GM18861 (cell line): ENCODE measurements at regions not wholly inside any gene's neighbourhood (a gene's known extent, or its start where the extent isn't known, plus 50 kb on each side); places are given as distances from the start of the nearest gene placed in this dataset.

Source experiments
- ATAC-seq: cut with Tn5 transposase; IDR thresholded peaks from one replicate; pipeline ENCODE4 v1.9.1; 2021; ENCODE audit not compliant: unreplicated experiment

DNA sequence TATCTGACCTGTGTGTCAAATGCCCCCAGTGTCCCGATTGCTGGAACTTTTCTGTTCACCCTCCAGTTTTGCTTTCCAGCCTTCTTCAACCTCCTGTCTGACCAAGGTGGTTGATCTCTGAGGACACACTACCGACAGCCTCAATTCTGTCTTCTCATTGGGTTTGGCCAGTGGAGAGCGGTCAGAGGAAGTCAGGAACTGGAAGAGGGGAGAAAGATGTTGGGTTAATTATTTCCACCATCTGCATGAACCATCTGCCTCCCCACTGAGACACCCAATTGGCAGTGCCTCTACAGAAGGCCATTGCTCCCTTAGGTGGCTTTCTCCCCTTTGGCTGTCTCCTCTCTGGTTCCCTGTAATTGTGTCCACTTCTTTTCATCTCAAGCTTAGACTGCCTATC lies 154.3 kb upstream of the RAI14 start:
- no peak for ATAC-seq

DNA sequence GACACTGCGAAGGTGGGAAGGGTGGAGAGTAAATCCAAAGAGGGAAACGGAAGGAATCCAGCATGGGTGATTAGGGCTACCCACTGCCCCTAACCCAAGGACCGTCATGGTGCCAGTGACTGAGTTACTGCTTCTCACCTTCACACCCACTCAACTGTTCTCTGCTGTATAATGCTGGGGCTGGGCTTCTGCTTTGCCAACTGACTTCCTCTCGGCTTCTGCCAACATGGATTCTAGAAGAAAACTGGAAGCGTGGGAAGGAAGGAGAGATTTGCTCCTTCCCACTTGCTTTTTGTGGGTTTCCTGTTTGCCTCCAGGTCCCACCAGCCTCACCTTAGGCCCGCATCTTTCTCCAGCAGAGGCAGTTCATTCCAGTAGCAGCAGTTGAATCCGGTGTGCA lies 153.5 kb upstream of the RAI14 start:
- ATAC-seq: no peak

DNA sequence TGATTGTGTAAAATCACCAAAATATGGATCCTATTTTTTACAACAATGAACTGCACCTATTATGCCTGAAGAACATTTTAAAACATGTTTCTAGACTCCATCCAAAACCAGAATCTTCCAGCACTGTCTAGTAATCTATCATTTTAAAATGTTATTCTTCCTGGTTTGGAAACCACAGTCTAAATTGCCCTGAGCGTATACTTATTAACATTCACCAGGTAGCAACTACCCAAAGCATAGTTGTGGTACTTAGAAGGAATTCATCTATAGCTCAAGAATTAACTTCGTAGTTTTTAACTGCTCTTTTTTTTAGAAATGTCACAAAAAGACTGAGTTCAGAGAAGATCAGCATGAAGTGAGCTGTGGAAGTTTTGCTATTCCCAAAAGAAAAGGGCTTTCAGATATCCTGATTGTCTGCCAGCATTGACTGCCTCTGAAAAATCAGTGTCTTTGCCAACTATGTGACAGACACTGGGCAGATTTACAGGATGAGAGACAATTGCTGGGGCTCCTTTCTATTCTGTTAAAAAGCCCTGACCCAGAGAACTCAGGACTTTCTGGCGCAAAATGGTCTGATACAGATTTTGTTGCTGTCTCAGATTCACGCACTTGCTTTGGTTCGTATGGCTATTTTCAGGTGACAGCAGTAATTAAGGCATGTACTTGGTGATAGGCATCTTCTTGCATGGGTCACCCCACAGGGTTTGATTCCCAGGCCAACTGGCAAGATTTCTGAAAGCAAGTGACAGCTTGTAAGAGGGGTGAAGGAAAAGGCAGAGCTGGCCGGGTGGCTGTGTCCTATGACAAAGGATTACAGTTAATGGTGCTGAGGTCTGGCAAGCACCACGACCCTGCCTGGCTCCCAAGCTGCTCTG lies 152.5 kb upstream of the RAI14 start:
- no peak for ATAC-seq

DNA sequence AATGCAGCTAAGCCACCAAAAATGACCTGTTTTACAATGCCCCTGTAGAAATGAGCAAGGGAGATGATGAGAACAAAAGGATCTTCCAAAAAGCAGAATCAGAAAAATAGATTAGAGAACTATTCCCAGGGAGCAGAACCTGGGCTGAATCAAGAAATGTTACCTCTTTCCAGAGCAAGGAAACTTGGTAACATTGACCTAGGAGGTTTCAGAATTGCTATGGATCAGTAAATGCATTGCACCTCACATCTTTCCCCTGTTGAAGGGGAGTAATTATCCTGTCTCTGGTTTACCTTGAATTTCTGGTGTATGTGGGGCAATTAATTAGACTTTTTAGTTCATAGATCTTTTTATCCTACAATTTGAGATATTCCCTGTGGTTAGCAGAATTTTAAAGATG lies 151.2 kb upstream of the RAI14 start:
- no peak for ATAC-seq

DNA sequence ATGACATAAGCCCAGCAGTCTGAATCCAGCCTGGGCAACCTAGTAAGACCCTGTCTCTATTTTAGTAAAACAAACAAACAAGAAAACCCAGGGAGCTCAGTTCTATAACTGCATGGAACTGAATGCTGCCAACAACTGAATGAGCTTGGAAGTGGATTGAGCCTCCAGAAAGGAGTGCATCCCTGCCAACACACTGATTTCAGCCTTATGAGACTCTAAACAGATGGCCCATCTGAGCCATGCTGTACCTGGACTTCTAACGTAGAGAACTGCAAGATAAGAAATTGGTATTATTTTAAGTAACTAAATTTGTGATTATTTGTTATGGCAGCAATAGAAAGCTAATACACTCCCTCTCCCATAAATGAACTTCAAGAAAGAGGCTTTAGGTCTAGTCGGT lies 150.4 kb upstream of the RAI14 start:
- ATAC-seq: no peak

DNA sequence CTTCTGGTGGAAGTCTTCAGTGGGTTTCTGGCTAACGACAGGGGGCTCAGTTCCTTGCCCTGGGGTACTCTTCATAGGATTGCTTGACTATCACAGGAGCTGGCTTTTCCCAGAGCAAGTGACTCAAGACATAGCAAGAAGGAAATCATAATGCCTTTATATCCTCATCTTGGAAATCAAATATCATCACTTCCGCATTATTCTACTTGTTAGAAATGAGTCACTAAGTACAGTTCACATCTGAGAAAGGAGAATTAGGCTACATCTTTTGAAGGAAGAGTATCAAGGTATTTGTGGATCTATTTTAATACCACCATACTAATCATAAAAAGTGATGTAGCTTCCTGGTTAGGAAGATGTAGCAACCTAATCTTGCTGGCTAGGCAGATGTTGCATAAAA lies 148.2 kb upstream of the RAI14 start:
- no peak for ATAC-seq

DNA sequence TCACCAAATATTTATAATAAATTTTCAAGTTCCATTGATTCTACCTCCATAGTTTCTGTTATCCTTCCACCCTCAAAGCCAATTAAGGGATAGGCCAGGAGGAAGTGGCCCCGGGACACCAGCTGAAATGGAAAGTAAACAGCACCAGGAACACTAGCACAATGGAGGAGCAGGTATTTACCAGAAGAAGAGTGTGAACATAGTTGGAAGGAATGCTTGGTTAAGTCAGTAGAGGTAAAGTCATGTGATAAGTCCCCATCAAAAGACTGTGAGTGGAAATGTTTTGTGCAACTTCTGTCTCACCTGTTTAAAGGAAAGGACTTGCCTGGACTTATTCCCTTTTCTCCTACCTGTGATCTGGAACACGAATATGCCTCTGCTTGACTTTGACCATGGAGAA lies 146.7 kb upstream of the RAI14 start:
- no peak for ATAC-seq

DNA sequence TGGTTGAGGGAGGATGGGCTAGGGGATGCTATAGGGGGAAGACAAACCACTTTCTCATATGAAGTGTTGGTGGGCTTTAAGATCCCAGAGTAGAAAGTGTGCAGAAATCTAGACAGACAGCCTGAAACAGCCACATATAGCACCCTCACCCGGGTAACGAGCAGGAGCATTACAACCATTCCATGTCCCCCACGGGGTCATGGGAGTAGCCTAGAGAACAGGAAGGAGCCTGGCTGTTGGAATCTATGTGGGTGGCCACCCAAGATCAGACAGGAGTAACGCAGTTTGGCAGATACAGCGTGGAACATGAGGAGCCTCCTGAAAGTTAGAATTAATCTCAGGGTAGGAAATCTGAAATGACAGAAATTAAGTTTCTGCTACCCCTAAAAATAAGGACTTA lies 146.1 kb upstream of the RAI14 start:
- no peak for ATAC-seq

DNA sequence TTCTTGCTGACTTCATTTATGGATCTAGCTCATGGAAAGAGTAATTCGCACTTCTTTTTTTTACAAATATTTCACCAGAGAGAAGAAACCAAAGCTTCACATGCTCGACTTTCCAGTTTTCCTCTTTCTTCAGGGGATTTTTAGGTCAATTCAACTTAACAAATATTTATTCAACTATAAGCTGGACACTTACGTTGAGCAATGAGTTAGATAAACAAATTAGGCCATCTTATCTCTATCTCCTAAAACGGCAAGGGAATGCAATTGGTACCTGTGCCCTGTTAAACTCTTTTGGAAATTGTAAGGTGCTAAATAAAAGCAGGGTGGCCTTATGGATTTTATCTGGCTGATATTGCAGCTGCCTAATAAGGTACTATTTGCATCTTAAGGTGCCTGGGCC lies 145.1 kb upstream of the RAI14 start:
- no peak for ATAC-seq

DNA sequence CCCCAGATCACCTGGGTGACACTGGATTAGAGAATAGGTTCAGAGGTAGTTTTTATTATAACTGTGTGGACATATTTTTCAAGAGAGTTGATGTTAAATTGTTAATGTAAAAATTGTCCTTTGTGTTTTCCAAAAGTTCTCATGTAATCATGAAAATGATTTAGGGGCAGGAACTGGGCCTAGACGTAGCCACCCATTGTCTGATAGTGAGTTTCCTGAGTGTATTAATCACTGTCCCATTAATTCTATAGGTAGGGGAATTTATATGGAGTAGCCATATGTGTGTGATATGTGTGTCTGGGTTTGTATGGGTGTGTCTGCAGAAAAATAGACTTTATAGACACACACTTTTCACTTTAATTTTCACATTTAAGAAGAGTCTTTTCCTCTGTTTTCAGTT lies 144.6 kb upstream of the RAI14 start:
- ATAC-seq: no peak

DNA sequence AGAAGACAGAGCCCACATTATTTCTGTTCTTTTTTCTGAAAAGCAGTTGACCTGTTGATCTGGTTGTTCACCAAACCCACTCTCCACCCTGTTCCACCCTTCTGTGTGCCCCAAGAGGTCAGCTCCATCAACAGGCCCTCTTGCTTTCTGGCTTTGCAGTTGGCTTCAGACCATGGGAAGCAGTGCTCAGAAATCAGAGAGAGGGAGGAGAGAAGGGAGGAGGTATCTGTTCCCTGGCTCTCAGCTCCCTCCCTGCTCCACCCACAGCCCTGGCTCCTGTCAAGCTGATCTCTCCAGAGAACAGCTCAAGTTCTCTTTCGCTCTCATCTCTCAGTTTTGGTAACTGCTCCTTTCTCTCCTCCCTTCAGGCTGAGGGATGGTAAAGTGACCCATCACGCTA lies 144.2 kb upstream of the RAI14 start:
- ATAC-seq: no peak

DNA sequence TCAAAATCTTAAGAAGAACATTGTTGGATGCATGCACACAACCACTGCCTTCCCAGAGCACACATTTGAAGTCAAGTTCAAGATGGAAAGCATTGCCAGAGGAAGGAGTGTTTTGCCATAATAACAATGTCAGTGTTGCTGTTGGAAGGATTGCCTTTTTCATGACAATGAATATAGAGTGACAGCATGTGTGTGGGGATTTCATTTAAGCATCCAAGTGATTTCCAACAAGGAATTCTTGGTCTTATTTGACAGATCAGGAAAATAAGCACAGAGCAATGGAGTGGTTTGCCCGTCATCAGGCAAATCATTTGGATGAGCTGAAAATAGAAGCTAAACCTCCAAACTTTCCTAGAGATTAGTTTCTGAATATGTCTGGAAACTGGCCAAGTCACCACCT lies 140.0 kb upstream of the RAI14 start:
- no peak for ATAC-seq

DNA sequence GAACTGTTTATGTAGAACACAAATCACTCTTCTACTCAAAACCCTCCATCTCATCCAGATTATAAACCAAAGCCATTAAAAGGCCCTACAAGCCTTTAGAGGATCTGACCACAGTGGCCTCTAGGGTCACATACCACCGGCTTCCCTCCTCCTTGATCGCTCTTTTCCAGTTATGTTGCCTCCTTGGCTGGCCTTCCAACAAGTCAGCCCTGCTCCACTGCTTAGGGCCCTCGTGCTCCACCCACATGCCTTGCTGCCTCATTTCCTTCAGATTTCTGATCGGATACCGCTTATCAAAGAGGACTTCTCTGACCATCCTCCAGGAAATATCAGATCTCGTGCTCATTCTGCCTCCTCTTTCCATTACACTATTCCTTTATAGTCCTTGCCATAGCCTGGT lies 139.4 kb upstream of the RAI14 start:
- no peak for ATAC-seq

DNA sequence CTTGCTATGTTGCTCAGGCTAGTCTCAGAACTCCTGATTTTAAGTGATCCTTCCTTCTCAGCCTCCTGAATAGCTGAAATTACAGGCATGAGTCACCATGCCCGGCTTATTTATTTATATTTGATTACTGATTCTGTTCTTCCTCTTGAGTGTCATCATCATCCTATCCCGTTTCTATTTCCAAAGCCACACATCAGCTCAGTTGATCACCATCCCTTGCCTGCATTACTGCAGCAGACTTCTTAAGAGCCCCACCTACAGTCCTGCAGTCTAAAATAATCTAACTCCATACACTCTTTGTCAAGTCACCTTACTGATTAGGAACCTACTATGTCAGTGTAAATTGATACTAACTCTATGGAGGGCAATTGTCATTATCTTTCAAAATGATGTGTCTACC lies 138.9 kb upstream of the RAI14 start:
- no peak for ATAC-seq

DNA sequence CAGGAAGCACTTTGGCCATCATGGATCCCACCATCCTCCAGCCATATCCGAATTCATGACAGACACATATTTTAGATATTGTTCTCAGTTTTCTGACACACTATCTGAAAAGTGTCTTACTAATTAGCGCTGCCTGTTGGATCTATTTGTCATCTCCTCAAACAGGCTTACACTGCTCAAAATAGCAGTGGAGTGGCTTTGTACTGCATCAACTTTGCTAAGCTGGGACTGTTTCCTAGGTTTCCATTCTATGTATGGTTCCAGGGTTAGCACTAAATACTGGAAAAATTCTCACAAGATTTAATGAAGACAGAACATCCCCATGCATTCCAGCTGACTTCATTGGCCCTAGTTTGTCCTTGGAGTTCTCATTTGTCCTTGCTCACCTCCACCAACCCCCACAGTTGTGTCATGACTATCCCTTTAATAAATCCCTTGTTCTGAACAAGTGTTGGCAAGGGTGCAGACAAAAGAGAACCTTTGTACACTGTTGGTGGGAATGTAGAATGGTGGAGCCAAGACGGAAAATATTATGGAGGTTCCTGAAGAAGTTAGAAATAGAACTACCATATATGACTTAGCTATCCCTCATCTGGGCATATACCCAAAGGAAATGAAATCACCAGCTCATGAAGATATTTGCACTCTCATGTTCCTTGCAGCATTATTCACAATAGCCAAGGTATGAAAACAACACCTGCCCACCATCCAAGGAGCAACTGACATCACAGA lies 136.5 kb upstream of the RAI14 start:
- ATAC-seq: no peak

DNA sequence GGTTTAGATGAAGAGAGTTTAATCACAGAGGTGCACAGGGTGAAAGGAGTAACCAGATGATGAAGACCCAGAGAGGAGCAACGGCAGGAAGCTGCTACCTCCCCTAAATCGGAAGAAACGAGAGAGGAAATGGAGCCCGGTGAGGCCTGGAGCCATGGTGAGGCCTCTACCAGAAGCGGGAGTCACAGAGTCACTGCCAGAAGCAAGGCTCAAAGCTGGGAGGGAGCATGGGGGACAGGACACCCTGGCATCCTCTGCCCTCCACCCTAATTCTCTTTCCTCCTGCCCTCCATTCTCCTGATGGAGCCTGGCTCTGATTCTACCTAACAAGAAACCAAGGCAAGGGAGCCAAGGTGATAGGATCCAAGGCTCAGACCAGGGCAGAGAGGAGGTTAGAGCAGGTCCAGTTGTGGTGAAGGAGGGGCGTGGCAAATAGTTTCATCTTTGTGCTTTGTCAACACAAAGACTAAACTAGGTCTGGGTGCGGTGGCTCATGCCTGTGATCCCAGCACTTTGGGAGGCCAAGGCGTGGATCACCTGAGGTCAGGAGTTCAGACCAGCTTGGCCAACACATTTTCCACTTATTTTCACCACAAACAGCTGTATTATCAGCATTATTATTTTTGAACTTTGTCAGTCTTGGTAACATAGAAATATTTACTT lies 134.4 kb upstream of the RAI14 start:
- no peak for ATAC-seq

DNA sequence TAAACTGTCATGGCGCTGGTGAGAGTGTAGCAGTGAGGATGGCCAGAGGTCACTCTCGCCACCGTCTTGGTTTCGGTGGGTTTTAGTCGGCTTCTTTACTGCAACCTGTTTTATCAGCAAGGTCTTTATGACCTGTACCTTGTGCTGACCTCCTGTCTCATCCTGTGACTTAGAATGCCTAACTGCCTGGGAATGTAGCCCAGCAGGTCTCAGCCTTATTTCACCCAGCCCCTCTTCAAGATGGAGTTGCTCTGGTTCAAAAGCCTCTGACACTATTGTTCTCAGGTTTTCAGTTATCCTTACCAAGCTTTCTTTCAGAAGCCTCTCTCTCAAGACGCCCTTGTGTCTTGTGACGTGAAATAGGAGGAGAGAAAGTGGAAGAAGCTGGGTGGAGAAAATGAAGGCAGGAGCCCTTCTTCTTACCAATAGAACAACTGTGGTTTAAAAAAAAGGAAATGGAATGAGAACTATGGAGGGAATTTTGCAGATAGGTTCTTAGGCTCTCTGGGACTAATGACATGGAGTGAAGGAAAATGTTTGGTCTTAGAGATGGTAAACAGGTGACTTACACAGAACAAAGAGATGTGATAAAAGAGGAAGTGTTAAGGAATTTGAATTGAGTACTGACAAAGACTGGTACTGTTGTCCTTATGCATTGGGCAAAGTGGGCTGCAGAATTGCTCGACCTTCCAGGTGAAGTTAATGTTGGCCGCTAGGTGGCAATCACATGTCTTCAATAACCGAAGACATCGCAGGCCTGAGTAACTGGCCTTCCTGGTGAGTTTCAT lies 133.3 kb upstream of the RAI14 start:
- ATAC-seq: peak; percentile 92

DNA sequence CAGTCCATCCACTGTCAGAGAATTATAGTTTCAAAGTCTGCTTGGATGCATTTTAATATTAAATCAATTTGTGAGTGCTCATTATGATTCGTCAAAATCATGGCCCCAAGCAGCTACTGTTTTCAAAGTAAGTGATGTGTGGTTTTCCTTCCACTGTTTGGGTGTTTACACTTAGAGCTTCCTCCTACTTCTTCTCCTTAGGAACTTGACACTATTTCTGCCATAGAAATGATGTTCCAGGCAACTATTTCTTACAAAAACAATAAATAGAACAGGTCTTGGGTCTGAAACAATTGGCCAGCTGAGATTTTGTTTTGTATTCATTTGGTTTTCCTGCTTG lies 132.8 kb upstream of the RAI14 start:
- no peak for ATAC-seq

DNA sequence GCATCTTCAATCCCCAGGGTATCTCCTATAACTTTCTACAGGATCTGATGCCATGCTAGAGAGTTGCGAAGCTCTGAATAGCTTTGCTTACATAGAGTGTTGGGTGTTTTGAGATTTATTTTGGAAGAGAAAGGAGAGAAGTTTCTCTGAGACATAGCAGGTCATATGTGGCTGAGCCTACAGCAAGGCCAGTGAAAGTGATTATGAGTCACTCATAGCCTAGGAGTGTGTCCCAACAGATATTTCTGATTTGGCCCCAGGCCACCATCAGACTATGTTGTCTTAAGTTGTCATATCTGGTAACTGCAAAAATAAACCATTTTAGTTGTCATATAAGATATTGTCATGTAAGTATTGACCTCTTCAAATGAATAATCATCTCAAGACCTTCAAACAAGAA lies 132.0 kb upstream of the RAI14 start:
- ATAC-seq: no peak

DNA sequence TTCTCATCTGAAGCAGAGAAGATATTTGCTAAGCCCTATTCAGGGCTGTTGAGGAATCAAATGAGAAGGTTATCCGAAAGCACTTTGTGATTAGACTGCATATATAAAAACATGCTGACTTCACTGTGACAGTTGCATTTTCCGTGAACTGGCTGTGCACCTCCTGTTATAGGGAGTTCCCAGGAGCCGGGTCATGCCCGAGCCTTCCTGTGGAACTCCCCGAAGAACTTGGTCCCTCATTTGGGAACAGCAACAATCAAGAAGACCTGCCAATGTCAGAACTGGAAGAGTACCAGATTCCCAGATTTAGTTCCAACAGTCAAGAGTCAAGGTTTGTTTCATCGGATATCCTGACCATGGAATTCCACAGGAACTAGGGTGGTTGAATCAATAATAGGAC lies 130.4 kb upstream of the RAI14 start:
- no peak for ATAC-seq

DNA sequence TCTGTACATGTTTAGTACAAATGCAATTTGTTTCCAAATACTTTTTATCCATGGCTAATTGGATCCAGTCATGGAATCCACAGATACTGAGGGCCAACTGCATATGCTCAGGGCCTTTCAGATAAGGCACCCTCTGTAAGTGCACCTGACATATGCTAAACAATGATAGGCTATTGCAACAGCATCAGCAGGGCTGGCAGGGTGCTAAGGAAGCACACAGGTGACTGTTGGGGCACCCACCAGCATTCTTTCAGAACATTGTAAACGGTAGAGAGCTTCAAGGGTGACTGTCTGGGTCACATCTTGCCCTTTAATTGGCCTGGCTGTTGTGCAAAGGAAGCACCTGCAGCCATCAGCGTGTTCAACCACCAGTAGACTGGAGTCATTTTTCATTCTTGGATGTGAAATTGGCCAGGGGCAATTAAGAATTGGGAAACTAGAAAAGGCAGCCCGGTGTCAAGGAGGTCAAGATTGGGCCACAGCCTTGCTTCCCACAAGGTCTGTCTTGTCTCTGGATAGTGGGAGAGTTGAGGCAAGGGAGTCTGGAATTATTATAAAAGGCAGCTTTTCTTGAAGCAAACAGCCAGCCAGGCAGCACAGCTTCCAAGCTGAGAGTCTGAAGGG lies 129.3 kb upstream of the RAI14 start:
- ATAC-seq: no peak
